GM12878 (cell line): ENCODE measurements at regions not wholly inside any gene's neighbourhood (a gene's known extent, or its start where the extent isn't known, plus 50 kb on each side); places are given as distances from the start of the nearest gene placed in this dataset.

Source experiments
- ATAC-seq: fragments of 200-7000 bp; cut with Tn5 transposase; 3 replicates; pipeline ENCODE4 v1.9.1; 2020; ENCODE audit warnings: mild to moderate bottlenecking, moderate library complexity
- BruUV-seq: library from RNA; stranded (reverse); fragments of 400-500 nt; replicated peaks from 2 replicates; lab custom pipeline; 2021; lab: Mats Ljungman, UMichigan
- CTCF ChIA-PET: fragments of 300-600 bp; sonication (Branson Sonifier 250); formaldehyde crosslinking; extraction: SDS; loops from one replicate; lab custom pipeline; 2021; ENCODE audit warnings: inconsistent platforms; lab: Yijun Ruan, JAX
- POLR2A ChIA-PET: fragments of 350-600 bp; formaldehyde crosslinking; extraction: SDS; loops from one replicate; lab custom pipeline; 2021; ENCODE audit warnings: inconsistent platforms; lab: Charles Lee
- RAD21 ChIA-PET: fragments of 300-600 bp; sonication (Branson Sonifier 250); formaldehyde crosslinking; loops from one replicate; lab custom pipeline; 2023; ENCODE audit warnings: antibody characterized with exemption; ENCODE audit not compliant: unreplicated experiment; lab: Charles Lee
- SMC1A ChIA-PET: fragments of 300-600 bp; sonication (Branson Sonifier 250); formaldehyde crosslinking; loops from one replicate; lab custom pipeline; 2023; ENCODE audit not compliant: unreplicated experiment, uncharacterized antibody; lab: Charles Lee
- DNase-seq: peaks from one replicate; pipeline ENCODE4 v3.0.0-alpha.2; 2011; ENCODE audit warnings: low read depth, low spot score
- FAIRE-seq: peaks from 3 replicates; lab custom pipeline; 2011; peaks lifted over from hg19 to GRCh38; lab: Jason Lieb, UNC
- H2AFZ ChIP-seq: 2 replicates; pipeline ENCODE4 v1.6.0; 2011; ENCODE audit warnings: low read depth, low read length, control low read depth; ENCODE audit not compliant: control insufficient read depth
- H3K27ac ChIP-seq: 2 replicates; pipeline ENCODE4 v1.5.1; 2011; ENCODE audit warnings: control low read depth; ENCODE audit not compliant: control insufficient read depth, insufficient read depth
- H3K27me3 ChIP-seq, 2 experiments: replicated peaks in 1 of 2; 2 replicates each; pipeline versions ENCODE4 v1.6.0 to v1.6.1; 2011; ENCODE audit warnings: low read length in 1 of 2; ENCODE audit not compliant: control insufficient read depth in 2 of 2, insufficient read depth in 2 of 2
- H3K36me3 ChIP-seq, 2 experiments: 2 replicates each; pipeline ENCODE4 v1.5.1; 2011; ENCODE audit warnings: low read length in 1 of 2; ENCODE audit not compliant: control insufficient read depth in 2 of 2, insufficient read depth in 2 of 2
- H3K4me1 ChIP-seq: 2 replicates; pipeline ENCODE4 v1.6.1; 2011; ENCODE audit warnings: mild to moderate bottlenecking, low read length, moderate library complexity, mixed read lengths; ENCODE audit not compliant: control insufficient read depth, insufficient read depth
- H3K4me2 ChIP-seq: 2 replicates; pipeline ENCODE4 v1.6.0; 2011; ENCODE audit warnings: control low read depth; ENCODE audit not compliant: control insufficient read depth, insufficient read depth
- H3K4me3 ChIP-seq: fragments of 200-600 bp; sonication (generic); 2 replicates; pipeline ENCODE4 v1.5.1; 2016
- H3K79me2 ChIP-seq: 2 replicates; pipeline ENCODE4 v1.6.0; 2011; ENCODE audit warnings: low read length; ENCODE audit not compliant: control insufficient read depth, insufficient read depth
- H3K9ac ChIP-seq: 2 replicates; pipeline ENCODE4 v1.8.0; 2011; ENCODE audit warnings: low read length, control low read depth, mixed read lengths; ENCODE audit not compliant: control insufficient read depth, insufficient read depth
- H3K9me3 ChIP-seq: replicated peaks from 3 replicates; pipeline ENCODE4 v1.5.1; 2011; ENCODE audit warnings: mild to moderate bottlenecking, low read length; ENCODE audit not compliant: control insufficient read depth, insufficient read depth
- H4K20me1 ChIP-seq: 2 replicates; pipeline ENCODE4 v1.6.0; 2011; ENCODE audit not compliant: control insufficient read depth, insufficient read depth
- BMI1 ChIP-seq: fragments of 450-650 bp; IDR thresholded peaks from 2 replicates; pipeline ENCODE4 v1.6.1; 2016; ENCODE audit warnings: mild to moderate bottlenecking, moderate library complexity, borderline replicate concordance
- CBFB ChIP-seq: IDR thresholded peaks from 2 replicates; pipeline ENCODE4 v1.6.1; 2016; ENCODE audit warnings: antibody characterized with exemption, low read depth
- E2F8 ChIP-seq: fragments of 450-650 bp; IDR thresholded peaks from 2 replicates; pipeline ENCODE4 v1.6.1; 2018; ENCODE audit warnings: mild to moderate bottlenecking, low read depth, moderate library complexity; ENCODE audit not compliant: partially characterized antibody
- EED ChIP-seq: sonication (generic); IDR thresholded peaks from 2 replicates; pipeline ENCODE4 v1.6.1; 2016; ENCODE audit warnings: antibody characterized with exemption, low read depth
- NKRF ChIP-seq: fragments of 450-650 bp; conservative IDR thresholded peaks from 2 replicates; pipeline ENCODE4 v1.6.1; 2017; ENCODE audit warnings: mild to moderate bottlenecking, moderate library complexity
- RCOR1 ChIP-seq: conservative IDR thresholded peaks from 2 replicates; pipeline ENCODE4 v1.6.1; 2012; ENCODE audit warnings: low read depth, low read length, improper control_type of control experiment
- SPI1 ChIP-seq: IDR thresholded peaks from 2 replicates; pipeline ENCODE4 v1.6.1; 2011; ENCODE audit warnings: low read depth, mild to moderate bottlenecking, low read length, moderate library complexity, borderline replicate concordance; ENCODE audit not compliant: insufficient read depth
- WGBS: methylation state at CpG from one replicate; pipeline ENCODE4 v1.1.6; 2016; ENCODE audit warnings: low lambda C conversion rate; ENCODE audit not compliant: insufficient replicate concordance, insufficient coverage; ENCODE audit errors: missing lambda C conversion rate; 5-methylcytosine and 5-hydroxymethylcytosine counted together
- in situ Hi-C: fragments of 300-500 bp; cut with MboI; formaldehyde crosslinking; loops from 9 replicates; pipeline ENCODE4 v1.14.3; 2018; ENCODE audit warnings: mixed read lengths
- intact Hi-C: fragments of 100-400 bp; cut with micrococcal nuclease; formaldehyde crosslinking; loops from one replicate; pipeline ENCODE4 v1.14.2; 2022; ENCODE audit not compliant: unreplicated experiment
- TF ChIP-seq, protein P1 (sequence below): fragments of 150-350 bp; IDR thresholded peaks from 2 replicates; pipeline ENCODE4 v1.6.1; 2014; ENCODE audit warnings: mild to moderate bottlenecking, low read depth, low read length

DNA sequence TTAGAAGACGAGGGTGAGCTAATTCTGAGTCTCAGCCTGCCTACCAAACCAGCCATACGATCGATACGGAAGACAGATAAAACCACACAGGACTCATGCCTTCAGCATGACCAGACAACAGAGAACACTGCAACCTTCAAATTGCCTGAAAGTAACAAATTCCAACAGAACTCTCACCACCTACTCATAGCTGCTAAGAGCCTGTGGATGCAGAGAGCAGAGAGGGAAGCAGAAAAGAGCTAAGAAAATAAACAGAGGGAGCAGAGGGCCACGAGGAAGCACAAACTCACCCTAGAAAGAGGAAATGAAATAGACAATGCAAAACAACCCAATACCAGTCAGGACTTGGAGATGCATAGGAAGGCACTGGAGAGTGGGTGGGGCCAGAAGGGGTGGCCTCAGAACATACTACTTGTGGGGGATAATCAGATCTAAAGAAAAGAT lies 86.7 kb upstream of the TAS2R1 start:
- no peaks in the 10 kb centered on the region for H4K20me1 ChIP-seq
- no TSS peak for BruUV-seq
- in situ Hi-C loops, result no loop called here

More for the DNA sequence above, 86.7 kb upstream of the TAS2R1 start:
- Histone ChIP-seq H3K79me2 (no peaks in the 10 kb centered on the region), H3K4me2 (0 out of 2 replicates have a peak overlapping the region, but pooled peaks have one; percentile 9), H3K9me3 (no peaks in the 10 kb centered on the region), H3K9ac (no peak overlapping the region), H2AFZ (peak overlapping the region; percentile 7; the same call in 1 of the 2 replicates), H3K4me3 (no peak overlapping the region), H3K27me3 (no peaks in the 10 kb centered on the region)
- FAIRE-seq, result no peak
- RAD21 ChIA-PET, result no interaction called here
- SMC1A ChIA-PET, result no interaction called here
- peak; percentile 7 for DNase-seq
- intact Hi-C loops, result no loop called here
- TF ChIP-seq RCOR1, result no peak
- peak; percentile 66; the same call in 1 of the 2 replicates for TF ChIP-seq SPI1
- TF ChIP-seq, protein P1, sequence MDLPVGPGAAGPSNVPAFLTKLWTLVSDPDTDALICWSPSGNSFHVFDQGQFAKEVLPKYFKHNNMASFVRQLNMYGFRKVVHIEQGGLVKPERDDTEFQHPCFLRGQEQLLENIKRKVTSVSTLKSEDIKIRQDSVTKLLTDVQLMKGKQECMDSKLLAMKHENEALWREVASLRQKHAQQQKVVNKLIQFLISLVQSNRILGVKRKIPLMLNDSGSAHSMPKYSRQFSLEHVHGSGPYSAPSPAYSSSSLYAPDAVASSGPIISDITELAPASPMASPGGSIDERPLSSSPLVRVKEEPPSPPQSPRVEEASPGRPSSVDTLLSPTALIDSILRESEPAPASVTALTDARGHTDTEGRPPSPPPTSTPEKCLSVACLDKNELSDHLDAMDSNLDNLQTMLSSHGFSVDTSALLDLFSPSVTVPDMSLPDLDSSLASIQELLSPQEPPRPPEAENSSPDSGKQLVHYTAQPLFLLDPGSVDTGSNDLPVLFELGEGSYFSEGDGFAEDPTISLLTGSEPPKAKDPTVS, result no peak
- TF ChIP-seq NKRF, result no peak
- no peak for TF ChIP-seq CBFB
- no peak for TF ChIP-seq E2F8
- no peak for TF ChIP-seq EED
- TF ChIP-seq BMI1, result no peak
- TF ChIP-seq, all 136 proteins: peak for 1
- no peaks in the 10 kb centered on the region; the same call in 1 of the 2 replicates for H3K4me1 ChIP-seq
- H3K27ac ChIP-seq, result no peak overlapping the region
- no peaks in the 10 kb centered on the region for H3K36me3 ChIP-seq
- ChIA-PET POLR2A (no interaction called here), CTCF (no interaction called here)
- ATAC-seq, result peak; percentile 56; the same call in 2 of the 3 replicates
- 0% methylated on average over 5 of the region's 5 CpGs for WGBS
